MCF 10A (cell line): ENCODE measurements at regions not wholly inside any gene's neighbourhood (a gene's known extent, or its start where the extent isn't known, plus 50 kb on each side); places are given as distances from the start of the nearest gene placed in this dataset.

Source experiments
- BruUV-seq: library from RNA; stranded (reverse); fragments of 400-500 nt; replicated peaks from 2 replicates; lab custom pipeline; 2021; lab: Mats Ljungman, UMichigan
- CTCF ChIA-PET: fragments of 300-600 bp; sonication (Branson Sonifier 250); formaldehyde crosslinking; extraction: SDS; loops from one replicate; lab custom pipeline; 2021; ENCODE audit warnings: antibody characterized with exemption, inconsistent platforms; lab: Yijun Ruan, JAX
- POLR2A ChIA-PET: fragments of 300-600, 350-650 bp; sonication (Branson Sonifier 250); formaldehyde crosslinking; extraction: SDS; loops from one replicate; lab custom pipeline; 2020; ENCODE audit warnings: antibody characterized with exemption, inconsistent platforms; lab: Yijun Ruan, JAX
- DNase-seq: peaks from one replicate; pipeline ENCODE4 v3.0.0-alpha.2; 2018; ENCODE audit not compliant: unreplicated experiment
- H3K27ac Mint-ChIP-seq: one replicate; pipeline ENCODE4 v1.8.0; 2022; ENCODE audit warnings: mild to moderate bottlenecking, low read depth, mixed read lengths; ENCODE audit not compliant: unreplicated experiment
- H3K27me3 Mint-ChIP-seq: one replicate; pipeline ENCODE4 v1.8.0; 2022; ENCODE audit warnings: mixed read lengths; ENCODE audit not compliant: insufficient read depth, unreplicated experiment
- H3K36me3 Mint-ChIP-seq: one replicate; pipeline ENCODE4 v1.8.0; 2022; ENCODE audit warnings: mild to moderate bottlenecking, moderate library complexity, mixed read lengths; ENCODE audit not compliant: insufficient read depth, unreplicated experiment
- H3K4me1 Mint-ChIP-seq: one replicate; pipeline ENCODE4 v1.8.0; 2022; ENCODE audit warnings: mixed read lengths; ENCODE audit not compliant: insufficient read depth, unreplicated experiment
- H3K4me3 Mint-ChIP-seq: one replicate; pipeline ENCODE4 v1.8.0; 2022; ENCODE audit warnings: mild to moderate bottlenecking, moderate library complexity, mixed read lengths; ENCODE audit not compliant: unreplicated experiment
- H3K9me3 Mint-ChIP-seq: one replicate; pipeline ENCODE4 v1.8.0; 2022; ENCODE audit warnings: mixed read lengths; ENCODE audit not compliant: unreplicated experiment
- intact Hi-C: fragments of 100-400 bp; cut with micrococcal nuclease; formaldehyde crosslinking; loops from 2 replicates; pipeline ENCODE4 v1.14.1; 2022
- TF ChIP-seq, protein P1 (sequence below): fragments of 200-600 bp; IDR thresholded peaks from one replicate; pipeline ENCODE4 v1.8.0; 2022; ENCODE audit warnings: antibody characterized with exemption, mild to moderate bottlenecking; ENCODE audit not compliant: unreplicated experiment

DNA sequence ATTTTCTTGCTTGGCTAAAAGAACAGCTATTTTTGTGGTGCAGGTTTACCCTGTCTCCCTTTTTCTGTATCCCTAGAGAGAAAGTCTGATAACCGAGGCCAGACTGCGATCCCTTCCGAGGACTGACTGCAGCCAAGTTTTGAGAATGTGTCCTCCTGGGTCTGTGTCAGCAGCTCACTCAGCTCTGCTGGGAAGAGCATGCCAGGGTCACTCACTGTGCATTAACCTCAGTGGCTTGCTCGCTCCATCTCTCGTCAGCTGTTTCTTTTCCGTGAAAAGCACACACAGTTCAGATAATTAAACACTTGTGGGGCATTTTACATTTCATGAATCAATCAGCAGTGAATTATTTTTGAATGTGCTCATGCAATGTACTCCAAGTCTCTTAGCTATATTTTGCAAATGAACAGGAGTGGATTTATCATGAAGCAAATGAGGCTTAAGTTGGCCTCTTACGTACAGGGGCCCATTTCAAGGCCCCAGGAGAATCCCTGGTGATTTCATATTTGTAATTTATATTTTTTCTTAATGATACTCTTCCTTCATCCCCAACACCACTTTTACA lies 252.1 kb downstream of the SMARCA2 start:
- ChIA-PET POLR2A (no interaction called here), CTCF (no interaction called here)
- H3K4me1 Mint-ChIP-seq = peaks cover 6% of the 10 kb centered on the region
- BruUV-seq = no TSS peak
- no peak overlapping the region for H3K27ac Mint-ChIP-seq
- intact Hi-C loops = no loop called here
- no peak for DNase-seq
- TF ChIP-seq, protein P1, sequence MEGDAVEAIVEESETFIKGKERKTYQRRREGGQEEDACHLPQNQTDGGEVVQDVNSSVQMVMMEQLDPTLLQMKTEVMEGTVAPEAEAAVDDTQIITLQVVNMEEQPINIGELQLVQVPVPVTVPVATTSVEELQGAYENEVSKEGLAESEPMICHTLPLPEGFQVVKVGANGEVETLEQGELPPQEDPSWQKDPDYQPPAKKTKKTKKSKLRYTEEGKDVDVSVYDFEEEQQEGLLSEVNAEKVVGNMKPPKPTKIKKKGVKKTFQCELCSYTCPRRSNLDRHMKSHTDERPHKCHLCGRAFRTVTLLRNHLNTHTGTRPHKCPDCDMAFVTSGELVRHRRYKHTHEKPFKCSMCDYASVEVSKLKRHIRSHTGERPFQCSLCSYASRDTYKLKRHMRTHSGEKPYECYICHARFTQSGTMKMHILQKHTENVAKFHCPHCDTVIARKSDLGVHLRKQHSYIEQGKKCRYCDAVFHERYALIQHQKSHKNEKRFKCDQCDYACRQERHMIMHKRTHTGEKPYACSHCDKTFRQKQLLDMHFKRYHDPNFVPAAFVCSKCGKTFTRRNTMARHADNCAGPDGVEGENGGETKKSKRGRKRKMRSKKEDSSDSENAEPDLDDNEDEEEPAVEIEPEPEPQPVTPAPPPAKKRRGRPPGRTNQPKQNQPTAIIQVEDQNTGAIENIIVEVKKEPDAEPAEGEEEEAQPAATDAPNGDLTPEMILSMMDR = no peak
- no peaks in the 10 kb centered on the region for H3K9me3 Mint-ChIP-seq
- H3K4me3 Mint-ChIP-seq = no peak overlapping the region
- peaks cover 17% of the 10 kb centered on the region for H3K27me3 Mint-ChIP-seq
- H3K36me3 Mint-ChIP-seq = no peaks in the 10 kb centered on the region

GRCh38 chr9:2269778-2270177 lies 254.6 kb downstream of the SMARCA2 start:
- no peak overlapping the region for H3K27ac Mint-ChIP-seq
- POLR2A ChIA-PET = no interaction called here
- intact Hi-C loops = no loop called here
- H3K9me3 Mint-ChIP-seq = no peaks in the 10 kb centered on the region
- H3K36me3 Mint-ChIP-seq = no peaks in the 10 kb centered on the region
- CTCF ChIA-PET = interaction anchor here (0.8 kb wide), 1 partner anchor 30 kb away, joined by 4 read pairs; no protein-coding TSS in a partner anchor
- H3K4me1 Mint-ChIP-seq = peaks cover 6% of the 10 kb centered on the region
- DNase-seq = no peak
- peaks cover 31% of the 10 kb centered on the region for H3K27me3 Mint-ChIP-seq
- BruUV-seq = no TSS peak
- TF ChIP-seq, protein P1 = no peak
- H3K4me3 Mint-ChIP-seq = no peak overlapping the region

GRCh38 chr9:2270565-2270964 lies 255.4 kb downstream of the SMARCA2 start:
- H3K4me3 Mint-ChIP-seq = no peak overlapping the region
- no peak for DNase-seq
- H3K9me3 Mint-ChIP-seq = no peaks in the 10 kb centered on the region
- TF ChIP-seq, protein P1 = no peak
- BruUV-seq = no TSS peak
- peaks cover 6% of the 10 kb centered on the region for H3K4me1 Mint-ChIP-seq
- H3K27me3 Mint-ChIP-seq = peaks cover 32% of the 10 kb centered on the region
- CTCF ChIA-PET = no interaction called here
- H3K27ac Mint-ChIP-seq = no peak overlapping the region
- POLR2A ChIA-PET = no interaction called here
- no peaks in the 10 kb centered on the region for H3K36me3 Mint-ChIP-seq
- intact Hi-C loops = no loop called here

- Mint-ChIP-seq H3K36me3 (no peaks in the 10 kb centered on the region), H3K4me3 (no peak overlapping the region), H3K9me3 (no peaks in the 10 kb centered on the region), H3K27me3 (peaks cover 33% of the 10 kb centered on the region), H3K4me1 (peaks cover 6% of the 10 kb centered on the region), H3K27ac (no peak overlapping the region)
- intact Hi-C loops = no loop called here
- ChIA-PET CTCF (no interaction called here), POLR2A (no interaction called here)
- TF ChIP-seq, protein P1 = no peak
- BruUV-seq = no TSS peak
- DNase-seq = peak; percentile 79
Observed at GRCh38 chr9:2271426-2271825, 256.3 kb downstream of the SMARCA2 start.
